ENCODE measurements at regions not wholly inside any gene's neighbourhood (a gene's known extent, or its start where the extent isn't known, plus 50 kb on each side); places are given as distances from the start of the nearest gene placed in this dataset.

DNA sequence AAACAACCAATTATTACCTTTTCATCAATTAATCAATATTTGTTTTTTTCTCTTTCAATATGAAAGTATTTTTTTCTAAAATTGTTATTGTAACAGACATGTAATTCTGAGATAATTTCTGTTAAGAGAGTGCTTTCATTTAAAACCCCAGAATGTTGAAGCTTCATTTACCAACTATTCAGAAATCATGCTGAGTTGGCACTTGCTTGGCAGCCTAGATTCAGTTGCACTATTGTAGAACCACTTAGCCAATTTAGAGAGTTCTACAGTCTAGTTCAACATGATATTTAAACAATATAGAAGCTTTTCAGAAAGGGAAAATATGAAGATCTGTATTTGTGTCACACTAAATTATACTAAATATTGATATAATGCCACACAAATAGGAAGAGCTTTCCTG is 56.1 kb upstream of the NKAIN2 start:
- no peak for DNase-seq (ENCODE audit: low read depth in 2 of 2)
- TF ChIP-seq, protein P1, sequence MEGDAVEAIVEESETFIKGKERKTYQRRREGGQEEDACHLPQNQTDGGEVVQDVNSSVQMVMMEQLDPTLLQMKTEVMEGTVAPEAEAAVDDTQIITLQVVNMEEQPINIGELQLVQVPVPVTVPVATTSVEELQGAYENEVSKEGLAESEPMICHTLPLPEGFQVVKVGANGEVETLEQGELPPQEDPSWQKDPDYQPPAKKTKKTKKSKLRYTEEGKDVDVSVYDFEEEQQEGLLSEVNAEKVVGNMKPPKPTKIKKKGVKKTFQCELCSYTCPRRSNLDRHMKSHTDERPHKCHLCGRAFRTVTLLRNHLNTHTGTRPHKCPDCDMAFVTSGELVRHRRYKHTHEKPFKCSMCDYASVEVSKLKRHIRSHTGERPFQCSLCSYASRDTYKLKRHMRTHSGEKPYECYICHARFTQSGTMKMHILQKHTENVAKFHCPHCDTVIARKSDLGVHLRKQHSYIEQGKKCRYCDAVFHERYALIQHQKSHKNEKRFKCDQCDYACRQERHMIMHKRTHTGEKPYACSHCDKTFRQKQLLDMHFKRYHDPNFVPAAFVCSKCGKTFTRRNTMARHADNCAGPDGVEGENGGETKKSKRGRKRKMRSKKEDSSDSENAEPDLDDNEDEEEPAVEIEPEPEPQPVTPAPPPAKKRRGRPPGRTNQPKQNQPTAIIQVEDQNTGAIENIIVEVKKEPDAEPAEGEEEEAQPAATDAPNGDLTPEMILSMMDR (IDR thresholded peaks at IDR 0.05; ENCODE audit: low read depth, low read length) = no peak
- H3K4me3 ChIP-seq (replicated peaks in 1 of 2; ENCODE audit: low read depth in 2 of 2, low read length in 2 of 2) = no peak overlapping the region

DNA sequence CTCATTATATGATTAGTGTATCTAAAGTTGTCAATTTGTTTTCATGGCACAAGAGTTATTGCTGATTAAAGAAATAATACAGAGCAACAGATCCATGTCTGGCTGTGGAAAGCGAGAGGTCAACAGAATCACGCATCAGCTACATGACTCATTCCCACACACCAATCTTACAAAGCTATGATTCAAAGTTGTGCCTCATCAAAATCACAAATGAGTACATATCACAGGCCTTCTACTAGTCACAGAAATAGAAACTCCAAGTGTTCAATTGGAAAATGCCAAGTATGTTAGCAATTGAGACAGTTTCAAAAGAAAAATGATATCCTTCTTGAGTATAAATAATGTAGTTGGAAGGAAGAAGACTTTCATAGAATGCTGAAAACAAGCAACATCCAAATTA is 57.8 kb upstream of the NKAIN2 start:
- TF ChIP-seq, protein P1 (IDR thresholded peaks at IDR 0.05; ENCODE audit: low read depth, low read length) = no peak
- DNase-seq (ENCODE audit: low read depth in 2 of 2) = peak; percentile 5 to 22
- H3K4me3 ChIP-seq (replicated peaks in 1 of 2; ENCODE audit: low read depth in 2 of 2, low read length in 2 of 2) = no peak overlapping the region

GRCh38 chr6:123744840-123745239 is 58.8 kb upstream of the NKAIN2 start:
- TF ChIP-seq, protein P1 (IDR thresholded peaks at IDR 0.05; ENCODE audit: low read depth, low read length) = no peak

DNA sequence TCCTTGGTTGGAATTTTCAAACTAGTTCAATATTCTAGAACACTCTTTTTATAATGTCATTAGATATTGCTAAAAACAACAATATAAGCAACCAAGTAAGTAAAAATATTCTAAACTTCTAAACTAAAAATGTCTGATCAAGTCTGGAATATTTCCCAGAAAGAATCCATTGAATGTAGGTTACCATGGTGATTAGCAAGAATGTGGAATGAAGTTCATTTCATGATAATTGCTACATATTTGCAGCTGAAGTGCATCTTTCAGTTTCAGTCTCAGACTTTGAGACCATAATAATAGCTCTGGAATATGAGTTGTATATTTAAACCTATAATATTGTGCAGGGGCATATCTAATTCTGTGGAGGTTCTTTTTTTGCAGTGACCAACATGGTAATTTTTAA is 61.0 kb upstream of the NKAIN2 start:
- TF ChIP-seq, protein P1 (IDR thresholded peaks at IDR 0.05; ENCODE audit: low read depth, low read length) = no peak
- no peak overlapping the region for H3K4me3 ChIP-seq (replicated peaks in 1 of 2; ENCODE audit: low read depth in 2 of 2, low read length in 2 of 2)
- peak in 1 of 2 donors; percentile 5 for DNase-seq (ENCODE audit: low read depth in 2 of 2)

More at GRCh38 chr6:123744840-123745239, 58.8 kb upstream of the NKAIN2 start:
- no peak for DNase-seq (ENCODE audit: low read depth in 2 of 2)
- no peak overlapping the region for H3K4me3 ChIP-seq (replicated peaks in 1 of 2; ENCODE audit: low read depth in 2 of 2, low read length in 2 of 2)

DNA sequence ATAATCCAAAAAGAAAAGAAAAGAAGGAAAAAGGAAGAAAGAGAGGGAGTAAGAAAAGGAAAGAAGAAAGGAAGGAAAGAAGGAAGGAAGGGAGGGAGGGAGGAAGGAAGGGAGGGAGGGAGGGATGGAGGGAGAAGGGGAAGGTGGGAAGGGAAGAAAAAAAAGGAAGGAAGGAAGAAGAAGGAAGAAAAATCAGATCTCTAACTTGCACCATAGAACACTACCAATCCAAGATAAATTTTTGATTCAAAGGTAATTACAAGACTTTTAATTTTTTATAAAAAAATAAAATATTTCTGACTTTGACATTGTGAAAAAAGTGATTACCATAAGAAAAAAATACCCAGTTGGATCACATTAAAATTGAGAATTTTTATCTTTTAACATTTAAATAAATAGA is 70.5 kb upstream of the NKAIN2 start:
- no peak for DNase-seq (ENCODE audit: low read depth in 2 of 2)
- TF ChIP-seq, protein P1 (IDR thresholded peaks at IDR 0.05; ENCODE audit: low read depth, low read length) = no peak
- no peak overlapping the region for H3K4me3 ChIP-seq (replicated peaks in 1 of 2; ENCODE audit: low read depth in 2 of 2, low read length in 2 of 2)

DNA sequence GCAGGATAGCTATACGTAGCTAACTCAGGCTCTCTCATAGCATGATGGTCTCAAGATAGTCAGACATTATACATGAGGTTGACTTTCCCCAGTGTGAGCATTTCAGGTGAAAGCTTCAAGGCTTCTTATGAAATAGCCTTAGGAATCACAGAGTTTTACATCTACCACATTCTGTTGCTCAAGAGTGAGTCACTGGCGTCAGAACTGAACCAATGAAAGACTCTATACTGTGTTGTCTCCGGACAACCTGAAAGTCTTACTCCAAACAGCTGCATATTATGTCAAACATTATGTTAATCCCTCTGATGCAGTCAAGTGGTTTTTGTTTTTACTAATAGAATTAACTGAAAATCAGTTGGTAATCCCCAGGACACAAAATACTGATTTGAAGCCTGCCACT is 79.8 kb upstream of the TRDN start:
- TF ChIP-seq, protein P1 (IDR thresholded peaks at IDR 0.05; ENCODE audit: low read depth, low read length) = no peak
- H3K4me3 ChIP-seq (replicated peaks in 1 of 2; ENCODE audit: low read depth in 2 of 2, low read length in 2 of 2) = no peak overlapping the region
- peak in 1 of 2 donors; percentile 14 for DNase-seq (ENCODE audit: low read depth in 2 of 2)
